ENCODE measurements at regions not wholly inside any gene's neighbourhood (a gene's known extent, or its start where the extent isn't known, plus 50 kb on each side); places are given as distances from the start of the nearest gene placed in this dataset.

DNA sequence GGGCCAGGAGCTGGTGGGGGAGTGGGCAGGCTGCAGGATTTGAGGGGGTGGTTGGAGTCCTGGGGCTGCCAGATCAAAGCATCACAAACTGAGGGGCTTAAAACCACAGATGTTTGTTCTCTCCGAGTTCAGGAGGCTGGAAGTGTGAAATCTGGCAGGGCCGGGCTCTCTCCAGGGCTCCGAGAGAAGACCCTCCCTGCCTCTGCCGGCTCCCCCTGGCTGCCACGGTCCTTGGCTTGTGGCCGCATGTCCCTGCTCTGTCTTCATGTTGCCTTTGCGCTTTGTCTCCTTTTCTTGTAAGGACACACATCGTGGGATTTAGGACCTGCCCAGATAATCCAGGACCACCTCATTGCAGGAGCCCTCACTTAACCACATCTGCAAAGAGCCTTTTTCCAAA, 139.8 kb upstream of the GSE1 start:
- TF ChIP-seq POLR2AphosphoS5 (IDR thresholded peaks at IDR 0.05; ENCODE audit: borderline replicate concordance, low read depth, low read length) (no peak), EZH2 (IDR thresholded peaks at IDR 0.05) (no peak), FOXP2 (optimal IDR thresholded peaks at IDR 0.05; ENCODE audit: control extremely low read depth, extremely low read length, insufficient read depth) (no peak)
